GM23338 (cell line): ENCODE measurements at regions not wholly inside any gene's neighbourhood (a gene's known extent, or its start where the extent isn't known, plus 50 kb on each side); places are given as distances from the start of the nearest gene placed in this dataset.

Experiments used
- ATAC-seq: fragments of 200-7000 bp; cut with Tn5 transposase; 3 replicates; pipeline ENCODE4 v1.9.1; 2020
- DNase-seq: peaks from one replicate; pipeline ENCODE4 v3.0.0-alpha.2; 2015; ENCODE audit warnings: low spot score
- H2AFZ ChIP-seq: fragments of 200-600 bp; sonication (generic); 2 replicates; pipeline ENCODE4 v1.8.0; 2016; ENCODE audit warnings: antibody characterized with exemption, mild to moderate bottlenecking, moderate library complexity
- H3F3A ChIP-seq: fragments of 200-600 bp; sonication (generic); replicated peaks from 2 replicates; pipeline ENCODE4 v1.8.0; 2017; ENCODE audit warnings: antibody characterized with exemption, mixed run types, low read depth
- H3K27ac ChIP-seq: fragments of 200-600 bp; sonication (generic); 2 replicates; pipeline ENCODE4 v1.6.1; 2016; ENCODE audit warnings: low read depth
- H3K27me3 ChIP-seq: fragments of 200-600 bp; sonication (generic); 2 replicates; pipeline ENCODE4 v1.8.0; 2016; ENCODE audit warnings: mild to moderate bottlenecking, mixed run types, moderate library complexity; ENCODE audit not compliant: insufficient read depth
- H3K36me3 ChIP-seq: fragments of 200-600 bp; sonication (generic); 2 replicates; pipeline ENCODE4 v1.8.0; 2016; ENCODE audit warnings: mild to moderate bottlenecking; ENCODE audit not compliant: insufficient read depth
- H3K4me1 ChIP-seq: fragments of 200-600 bp; sonication (generic); 2 replicates; pipeline ENCODE4 v1.8.0; 2016; ENCODE audit warnings: mild to moderate bottlenecking, moderate library complexity; ENCODE audit not compliant: insufficient read depth
- H3K4me2 ChIP-seq: fragments of 200-600 bp; sonication (generic); 2 replicates; pipeline ENCODE4 v1.7.1; 2017; ENCODE audit warnings: mixed run types
- H3K4me3 ChIP-seq: fragments of 200-600 bp; sonication (generic); 2 replicates; pipeline ENCODE4 v1.6.1; 2016; ENCODE audit warnings: mixed run types
- H3K79me2 ChIP-seq: fragments of 200-600 bp; sonication (generic); replicated peaks from 2 replicates; pipeline ENCODE4 v1.8.0; 2017; ENCODE audit warnings: mild to moderate bottlenecking; ENCODE audit not compliant: insufficient read depth
- H3K9me2 ChIP-seq: fragments of 200-600 bp; sonication (generic); 2 replicates; pipeline ENCODE4 v1.8.0; 2017; ENCODE audit not compliant: insufficient read depth
- H4K20me1 ChIP-seq: fragments of 200-600 bp; sonication (generic); replicated peaks from 2 replicates; pipeline ENCODE4 v1.8.0; 2017; ENCODE audit warnings: mild to moderate bottlenecking; ENCODE audit not compliant: insufficient read depth
- H3K27ac Mint-ChIP-seq: 2 replicates; pipeline ENCODE4 v1.8.0; 2020; ENCODE audit warnings: inconsistent platforms, mild to moderate bottlenecking, moderate library complexity, mixed read lengths
- H3K27me3 Mint-ChIP-seq: 3 replicates; pipeline ENCODE4 v1.8.0; 2022; ENCODE audit warnings: low read depth, mild to moderate bottlenecking, moderate library complexity, mixed read lengths, inconsistent platforms; ENCODE audit not compliant: insufficient read depth, poor library complexity
- H3K36me3 Mint-ChIP-seq: 3 replicates; pipeline ENCODE4 v1.8.0; 2021; ENCODE audit warnings: low read depth, mild to moderate bottlenecking, inconsistent platforms, moderate library complexity, mixed read lengths
- H3K4me1 Mint-ChIP-seq: 3 replicates; pipeline ENCODE4 v1.8.0; 2020; ENCODE audit warnings: mild to moderate bottlenecking, inconsistent platforms, mixed read lengths
- H3K4me3 Mint-ChIP-seq: 3 replicates; pipeline ENCODE4 v1.8.0; 2021; ENCODE audit warnings: moderate library complexity, mild to moderate bottlenecking, inconsistent platforms, mixed read lengths
- H3K9me3 Mint-ChIP-seq: 3 replicates; pipeline ENCODE4 v1.8.0; 2020; ENCODE audit warnings: moderate library complexity, mild to moderate bottlenecking, inconsistent platforms, mixed read lengths
- CREB1 ChIP-seq: fragments of 250-450 bp; sonication (Bioruptor Pico); IDR thresholded peaks from 2 replicates; pipeline ENCODE4 v1.5.0; 2020; ENCODE audit warnings: low read depth, mild to moderate bottlenecking, moderate library complexity
- CTCF ChIP-seq, 2 experiments: fragments of 200-600 bp in 1 of 2; sonication (generic) in 1 of 2; conservative IDR thresholded peaks; 2 replicates each; pipeline versions ENCODE4 v1.5.1 to v1.6.1; 2016 to 2017; ENCODE audit warnings: antibody characterized with exemption in 2 of 2, low read depth in 2 of 2, mild to moderate bottlenecking in 2 of 2, moderate library complexity in 1 of 2
- ETS1 ChIP-seq: IDR thresholded peaks from 2 replicates; pipeline ENCODE4 v1.6.1; 2016; ENCODE audit warnings: antibody characterized with exemption
- EZH2 ChIP-seq: fragments of 200-600 bp; sonication (generic); IDR thresholded peaks from one replicate; pipeline ENCODE4 v1.8.0; 2017; ENCODE audit warnings: antibody characterized with exemption, mild to moderate bottlenecking, low read depth; ENCODE audit not compliant: unreplicated experiment
- EZH2phosphoT487 ChIP-seq: fragments of 200-600 bp; sonication (generic); IDR thresholded peaks from one replicate; pipeline ENCODE4 v1.8.1; 2018; ENCODE audit warnings: antibody characterized with exemption; ENCODE audit not compliant: unreplicated experiment
- JUNB ChIP-seq: IDR thresholded peaks from one replicate; pipeline ENCODE4 v1.6.1; 2016; ENCODE audit warnings: antibody characterized with exemption; ENCODE audit not compliant: unreplicated experiment
- NANOG ChIP-seq: IDR thresholded peaks from 2 replicates; pipeline ENCODE4 v1.6.1; 2016; ENCODE audit warnings: antibody characterized with exemption, borderline replicate concordance
- POLR2AphosphoS5 ChIP-seq: IDR thresholded peaks from 2 replicates; pipeline ENCODE4 v1.6.1; 2016; ENCODE audit warnings: antibody characterized with exemption, low read depth
- STAT1 ChIP-seq: IDR thresholded peaks from one replicate; pipeline ENCODE4 v1.6.1; 2016; ENCODE audit warnings: antibody characterized with exemption; ENCODE audit not compliant: unreplicated experiment
- ZNF114 ChIP-seq: fragments of 250-450 bp; sonication (Bioruptor Pico); IDR thresholded peaks from 2 replicates; pipeline ENCODE4 v1.5.0; 2020; ENCODE audit warnings: mild to moderate bottlenecking, moderate library complexity
- ZNF331 ChIP-seq: fragments of 250-450 bp; sonication (Bioruptor Pico); IDR thresholded peaks from 2 replicates; pipeline ENCODE4 v1.5.0; 2020; ENCODE audit warnings: low read depth, mild to moderate bottlenecking, moderate library complexity
- TF ChIP-seq, protein P1 (sequence below): IDR thresholded peaks from one replicate; pipeline ENCODE4 v1.6.1; 2018; ENCODE audit warnings: antibody characterized with exemption; ENCODE audit not compliant: unreplicated experiment

- TF ChIP-seq CTCF (conservative IDR thresholded peaks at IDR 0.05; ENCODE audit: low read depth in 2 of 2) (no peak), STAT1 (no peak), CREB1 (CRISPR knock-in tag) (no peak), ETS1 (no peak), POLR2AphosphoS5 (no peak)
These were observed 112.1 kb upstream of the SOX1 start (continued) for GRCh38 chr13:111954661-111955411.

DNA sequence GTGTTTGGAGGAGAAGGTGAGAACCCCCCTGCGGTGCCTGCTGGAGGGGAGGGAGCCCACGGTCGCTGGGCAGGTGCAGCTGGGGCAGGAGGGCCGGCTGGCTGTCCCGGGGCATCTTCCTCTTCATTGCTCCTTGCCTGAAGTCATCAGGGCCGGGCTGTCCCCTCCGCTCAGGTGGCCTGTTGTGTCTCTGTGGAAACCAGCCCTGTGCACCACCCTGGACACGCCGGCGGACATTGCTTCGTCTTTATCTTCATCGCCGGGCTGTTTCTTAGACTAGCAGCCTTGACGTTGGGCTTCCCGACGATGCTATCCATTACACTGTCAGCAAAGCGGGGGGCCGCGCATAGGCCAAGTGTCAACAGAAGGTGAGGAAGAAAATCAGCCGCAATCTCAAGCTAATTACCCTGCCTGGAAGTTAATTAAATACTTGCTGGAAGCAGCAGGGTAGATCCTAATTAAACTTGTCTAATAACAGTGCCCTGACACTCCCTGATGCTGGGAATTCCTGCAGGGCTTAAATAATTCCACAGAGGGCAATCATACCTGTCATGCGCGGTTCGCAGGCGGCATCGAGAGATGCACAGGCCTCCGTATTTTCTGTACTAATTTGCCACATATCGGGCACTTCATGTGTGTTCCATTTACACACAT lies 111.4 kb upstream of the SOX1 start:
- Histone ChIP-seq H3K79me2 (no peaks in the 10 kb centered on the region), H3K36me3 (no peaks in the 10 kb centered on the region), H3K27me3 (no peaks in the 10 kb centered on the region), H2AFZ (no peak overlapping the region), H3K4me2 (no peak overlapping the region), H4K20me1 (no peaks in the 10 kb centered on the region), H3F3A (no peaks in the 10 kb centered on the region), H3K4me1 (no peaks in the 10 kb centered on the region), H3K4me3 (no peak overlapping the region), H3K9me2 (no peaks in the 10 kb centered on the region), H3K27ac (no peak overlapping the region)
- Mint-ChIP-seq H3K9me3 (peaks cover 11% of the 10 kb centered on the region), H3K36me3 (peaks cover 3% of the 10 kb centered on the region; the same call in 2 of the 3 replicates), H3K4me3 (no peak overlapping the region), H3K4me1 (peaks cover 15% of the 10 kb centered on the region; the same call in 2 of the 3 replicates), H3K27ac (no peak overlapping the region), H3K27me3 (peaks cover 12% of the 10 kb centered on the region)
- DNase-seq (no peak), ATAC-seq (no peak)
- TF ChIP-seq EZH2 (no peak), ZNF114 (CRISPR knock-in tag) (no peak), ZNF331 (CRISPR knock-in tag) (no peak), POLR2AphosphoS5 (no peak), STAT1 (no peak), CREB1 (CRISPR knock-in tag) (no peak), JUNB (no peak), NANOG (no peak), EZH2phosphoT487 (no peak), ETS1 (no peak)
- TF ChIP-seq, protein P1, sequence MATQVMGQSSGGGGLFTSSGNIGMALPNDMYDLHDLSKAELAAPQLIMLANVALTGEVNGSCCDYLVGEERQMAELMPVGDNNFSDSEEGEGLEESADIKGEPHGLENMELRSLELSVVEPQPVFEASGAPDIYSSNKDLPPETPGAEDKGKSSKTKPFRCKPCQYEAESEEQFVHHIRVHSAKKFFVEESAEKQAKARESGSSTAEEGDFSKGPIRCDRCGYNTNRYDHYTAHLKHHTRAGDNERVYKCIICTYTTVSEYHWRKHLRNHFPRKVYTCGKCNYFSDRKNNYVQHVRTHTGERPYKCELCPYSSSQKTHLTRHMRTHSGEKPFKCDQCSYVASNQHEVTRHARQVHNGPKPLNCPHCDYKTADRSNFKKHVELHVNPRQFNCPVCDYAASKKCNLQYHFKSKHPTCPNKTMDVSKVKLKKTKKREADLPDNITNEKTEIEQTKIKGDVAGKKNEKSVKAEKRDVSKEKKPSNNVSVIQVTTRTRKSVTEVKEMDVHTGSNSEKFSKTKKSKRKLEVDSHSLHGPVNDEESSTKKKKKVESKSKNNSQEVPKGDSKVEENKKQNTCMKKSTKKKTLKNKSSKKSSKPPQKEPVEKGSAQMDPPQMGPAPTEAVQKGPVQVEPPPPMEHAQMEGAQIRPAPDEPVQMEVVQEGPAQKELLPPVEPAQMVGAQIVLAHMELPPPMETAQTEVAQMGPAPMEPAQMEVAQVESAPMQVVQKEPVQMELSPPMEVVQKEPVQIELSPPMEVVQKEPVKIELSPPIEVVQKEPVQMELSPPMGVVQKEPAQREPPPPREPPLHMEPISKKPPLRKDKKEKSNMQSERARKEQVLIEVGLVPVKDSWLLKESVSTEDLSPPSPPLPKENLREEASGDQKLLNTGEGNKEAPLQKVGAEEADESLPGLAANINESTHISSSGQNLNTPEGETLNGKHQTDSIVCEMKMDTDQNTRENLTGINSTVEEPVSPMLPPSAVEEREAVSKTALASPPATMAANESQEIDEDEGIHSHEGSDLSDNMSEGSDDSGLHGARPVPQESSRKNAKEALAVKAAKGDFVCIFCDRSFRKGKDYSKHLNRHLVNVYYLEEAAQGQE = no peak
